Smooth muscle cell (in vitro differentiated cells): ENCODE measurements at regions not wholly inside any gene's neighbourhood (a gene's known extent, or its start where the extent isn't known, plus 50 kb on each side); places are given as distances from the start of the nearest gene placed in this dataset.

Experiments
- DNase-seq: peaks from one replicate; lab custom pipeline; 2025; ENCODE audit not compliant: unreplicated experiment; lab: John Stamatoyannopoulos, UW
- H2AFZ ChIP-seq: fragments of 200-600 bp; sonication (generic); 2 replicates; pipeline ENCODE4 v1.6.0; 2016; ENCODE audit warnings: antibody characterized with exemption, low read depth, mild to moderate bottlenecking
- H3F3A ChIP-seq: fragments of 200-600 bp; sonication (generic); 2 replicates; pipeline ENCODE4 v1.6.0; 2017; ENCODE audit warnings: antibody characterized with exemption, low read depth
- H3K27ac ChIP-seq: fragments of 200-600 bp; sonication (generic); 2 replicates; pipeline ENCODE4 v1.5.1; 2016; ENCODE audit warnings: low read depth, mild to moderate bottlenecking
- H3K27me3 ChIP-seq: fragments of 200-600 bp; sonication (generic); 2 replicates; pipeline ENCODE4 v1.6.1; 2016; ENCODE audit warnings: low read depth, mild to moderate bottlenecking
- H3K36me3 ChIP-seq: fragments of 200-600 bp; sonication (generic); 2 replicates; pipeline ENCODE4 v1.5.1; 2016; ENCODE audit warnings: low read depth
- H3K4me1 ChIP-seq: fragments of 200-600 bp; sonication (generic); 2 replicates; pipeline ENCODE4 v1.5.1; 2016; ENCODE audit warnings: low read depth
- H3K4me2 ChIP-seq: fragments of 200-600 bp; sonication (generic); 2 replicates; pipeline ENCODE4 v1.6.0; 2016; ENCODE audit warnings: mild to moderate bottlenecking
- H3K4me3 ChIP-seq: fragments of 200-600 bp; sonication (generic); 2 replicates; pipeline ENCODE4 v1.5.1; 2016; ENCODE audit warnings: mild to moderate bottlenecking
- H3K79me2 ChIP-seq: fragments of 200-600 bp; sonication (generic); 2 replicates; pipeline ENCODE4 v1.6.0; 2016; ENCODE audit warnings: low read depth, mild to moderate bottlenecking
- H3K9ac ChIP-seq: fragments of 200-600 bp; sonication (generic); 2 replicates; pipeline ENCODE4 v1.6.0; 2016; ENCODE audit warnings: low read depth
- H3K9me3 ChIP-seq: fragments of 200-600 bp; sonication (generic); replicated peaks from 2 replicates; pipeline ENCODE4 v1.5.1; 2016; ENCODE audit warnings: low read depth
- H4K20me1 ChIP-seq: fragments of 200-600 bp; sonication (generic); 2 replicates; pipeline ENCODE4 v1.6.0; 2016; ENCODE audit warnings: low read depth
- CTCF ChIP-seq: fragments of 200-600 bp; sonication (generic); IDR thresholded peaks from 2 replicates; pipeline ENCODE4 v1.5.1; 2017; ENCODE audit warnings: borderline replicate concordance, mild to moderate bottlenecking, antibody characterized with exemption; ENCODE audit not compliant: insufficient read depth, poor library complexity, severe bottlenecking
- WGBS: methylation state at CpG from one replicate; pipeline ENCODE4 v1.1.7; 2016; ENCODE audit warnings: low lambda C conversion rate; 5-methylcytosine and 5-hydroxymethylcytosine counted together

GRCh38 chr7:41142904-41143473, 559.9 kb downstream of the INHBA start:
- H3K9ac ChIP-seq: no peak overlapping the region
- no peaks in the 10 kb centered on the region for H3K27me3 ChIP-seq
- peaks cover 11% of the 10 kb centered on the region for H3K4me1 ChIP-seq
- no peaks in the 10 kb centered on the region for H3K36me3 ChIP-seq
- no peak overlapping the region for H2AFZ ChIP-seq
- no peak overlapping the region for H3K4me2 ChIP-seq
- no peaks in the 10 kb centered on the region for H3K79me2 ChIP-seq
- H3K27ac ChIP-seq: no peak overlapping the region
- no peaks in the 10 kb centered on the region for H4K20me1 ChIP-seq
- no peak overlapping the region for H3K4me3 ChIP-seq
- TF ChIP-seq CTCF: no peak
- peaks cover under 1% of the 10 kb centered on the region for H3F3A ChIP-seq
- H3K9me3 ChIP-seq: no peaks in the 10 kb centered on the region
- no peak for DNase-seq

- Histone ChIP-seq H3K27me3 (no peaks in the 10 kb centered on the region), H3K4me2 (no peak overlapping the region), H2AFZ (no peak overlapping the region), H3K9ac (no peak overlapping the region), H3F3A (no peaks in the 10 kb centered on the region), H4K20me1 (no peaks in the 10 kb centered on the region), H3K4me1 (peaks cover 1% of the 10 kb centered on the region), H3K9me3 (no peaks in the 10 kb centered on the region), H3K79me2 (no peaks in the 10 kb centered on the region), H3K4me3 (no peak overlapping the region), H3K36me3 (no peaks in the 10 kb centered on the region), H3K27ac (no peak overlapping the region)
- no peak for TF ChIP-seq CTCF
- no peak for DNase-seq
- WGBS: 95% methylated on average over 5 of the region's 5 CpGs
Observed at GRCh38 chr7:41139789-41140188, 563.1 kb downstream of the INHBA start.

GRCh38 chr7:41136551-41136950, 566.3 kb downstream of the INHBA start:
- H3K79me2 ChIP-seq: no peaks in the 10 kb centered on the region
- H3K36me3 ChIP-seq: no peaks in the 10 kb centered on the region
- H3K4me2 ChIP-seq: no peak overlapping the region
- H2AFZ ChIP-seq: no peak overlapping the region
- no peak overlapping the region for H3K4me3 ChIP-seq
- no peaks in the 10 kb centered on the region for H3K9me3 ChIP-seq
- H3K9ac ChIP-seq: no peak overlapping the region
- H3F3A ChIP-seq: peaks cover 3% of the 10 kb centered on the region
- TF ChIP-seq CTCF: no peak
- 95% methylated on average over 15 of the region's 15 CpGs for WGBS
- H3K4me1 ChIP-seq: peaks cover 10% of the 10 kb centered on the region
- no peak overlapping the region for H3K27ac ChIP-seq
- H3K27me3 ChIP-seq: no peaks in the 10 kb centered on the region
- no peaks in the 10 kb centered on the region for H4K20me1 ChIP-seq
- no peak for DNase-seq

- WGBS: 97% methylated on average over 6 of the region's 6 CpGs
- Histone ChIP-seq H2AFZ (no peak overlapping the region), H3K27me3 (no peaks in the 10 kb centered on the region), H3K9ac (no peak overlapping the region), H3K4me3 (no peak overlapping the region), H3K27ac (no peak overlapping the region), H4K20me1 (no peaks in the 10 kb centered on the region), H3K9me3 (no peaks in the 10 kb centered on the region), H3K79me2 (no peaks in the 10 kb centered on the region), H3F3A (peaks cover 3% of the 10 kb centered on the region), H3K36me3 (no peaks in the 10 kb centered on the region), H3K4me1 (peaks cover 10% of the 10 kb centered on the region), H3K4me2 (no peak overlapping the region)
- TF ChIP-seq CTCF: no peak
- no peak for DNase-seq
Observed at GRCh38 chr7:41135511-41135910, 567.4 kb downstream of the INHBA start.
